ENCODE measurements at regions not wholly inside any gene's neighbourhood (a gene's known extent, or its start where the extent isn't known, plus 50 kb on each side); places are given as distances from the start of the nearest gene placed in this dataset.

DNA sequence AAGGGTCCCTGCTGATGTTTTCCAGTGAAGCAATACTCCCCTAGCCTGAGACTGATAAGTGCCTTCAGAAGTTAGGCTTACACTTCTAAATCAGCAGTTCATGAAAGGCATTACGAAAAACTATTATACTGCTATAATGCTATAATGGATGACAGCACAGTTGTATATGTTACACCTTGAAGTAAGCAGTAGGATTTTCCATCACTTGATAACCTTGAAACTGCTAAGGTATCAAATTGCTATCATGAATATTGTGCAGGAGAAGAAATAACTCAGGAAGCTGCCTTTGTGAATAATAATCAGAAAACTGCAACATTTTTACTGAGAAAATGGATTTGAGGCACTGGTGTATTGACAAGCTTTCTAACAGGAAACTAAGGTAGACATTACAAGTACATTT lies 142.3 kb downstream of the HNMT start:
- no peak for DNase-seq

GRCh38 chr2:138107288-138107687 lies 143.0 kb downstream of the HNMT start:
- DNase-seq, result no peak

GRCh38 chr2:138110453-138111083 lies 146.3 kb downstream of the HNMT start:
- no peak for DNase-seq

GRCh38 chr2:138112536-138112935 lies 148.3 kb downstream of the HNMT start:
- no peak for DNase-seq

DNA sequence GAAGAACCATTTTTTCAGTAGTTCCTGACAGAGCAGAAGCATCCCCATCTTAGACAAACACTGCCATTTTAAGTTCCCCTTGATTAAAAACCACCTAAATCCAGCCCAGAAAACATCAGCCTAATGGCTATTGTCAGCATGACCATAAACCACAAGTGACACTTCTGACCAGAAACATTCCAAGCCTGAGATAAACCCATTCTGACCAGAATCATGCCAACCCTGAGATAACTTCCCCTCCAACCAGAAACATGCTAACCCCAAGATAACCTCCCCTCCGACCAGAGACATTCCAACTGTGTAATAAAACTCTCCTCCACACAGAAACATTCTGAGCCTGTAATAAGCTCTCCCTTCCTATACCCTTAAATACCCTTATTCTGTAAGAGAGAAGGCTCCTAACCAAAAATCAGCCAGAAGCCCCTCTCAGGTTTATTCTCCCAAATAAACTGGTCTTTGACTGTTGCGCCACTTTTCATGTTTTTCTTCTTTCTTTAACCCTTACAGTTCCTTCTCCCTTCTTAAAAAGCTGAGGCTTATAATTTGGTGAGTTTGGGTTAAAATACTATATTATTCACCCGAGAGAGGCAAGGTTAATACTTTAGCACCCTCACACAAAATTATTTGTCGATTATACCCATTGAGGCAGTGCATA lies 149.7 kb downstream of the HNMT start:
- no peak for DNase-seq

DNA sequence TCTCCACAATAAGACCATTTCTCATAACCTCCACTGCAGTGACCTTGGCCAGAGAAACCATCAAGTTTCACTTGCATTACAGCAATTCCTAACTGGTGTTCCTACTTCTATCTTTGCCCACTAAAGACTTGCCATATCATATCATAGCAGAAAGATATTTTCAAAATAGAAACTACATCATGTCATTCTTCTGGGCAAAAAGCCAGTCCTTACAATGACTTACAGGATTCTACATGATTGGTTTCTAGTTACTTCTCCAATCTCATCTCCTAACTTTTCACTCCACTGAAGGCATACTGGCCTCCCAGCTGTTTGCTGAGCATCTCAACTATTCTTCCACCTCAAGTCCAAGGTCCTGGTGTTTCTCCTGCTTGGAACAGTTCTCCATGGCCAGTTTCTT lies 151.4 kb downstream of the HNMT start:
- DNase-seq, result peak; percentile 23

DNA sequence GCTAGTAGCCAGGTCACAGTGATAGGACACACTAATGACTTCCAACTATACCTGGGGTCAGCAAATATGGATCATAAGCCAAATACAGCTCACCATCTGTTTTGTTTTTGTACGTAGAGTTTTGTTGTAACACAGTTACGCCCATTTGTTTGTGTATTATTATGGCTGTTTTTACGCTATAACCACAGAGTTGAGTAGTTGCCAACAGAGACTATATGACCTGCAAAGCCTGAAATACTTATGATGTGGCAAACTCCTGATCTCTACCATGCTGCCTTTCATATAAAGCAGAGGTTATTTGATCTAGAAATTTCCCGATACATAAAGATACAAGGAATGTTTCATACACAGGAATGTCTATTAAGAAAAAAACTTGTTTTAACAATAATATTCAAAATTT lies 152.2 kb downstream of the HNMT start:
- DNase-seq, result no peak

GRCh38 chr2:138121666-138122661 lies 157.7 kb downstream of the HNMT start:
- no peak for DNase-seq

- no peak for DNase-seq
These were observed 158.6 kb downstream of the HNMT start for GRCh38 chr2:138122891-138123290.

- no peak for DNase-seq
These were observed 159.5 kb downstream of the HNMT start for GRCh38 chr2:138123741-138124140.

GRCh38 chr2:138124521-138124920 lies 160.2 kb downstream of the HNMT start:
- no peak for DNase-seq

DNA sequence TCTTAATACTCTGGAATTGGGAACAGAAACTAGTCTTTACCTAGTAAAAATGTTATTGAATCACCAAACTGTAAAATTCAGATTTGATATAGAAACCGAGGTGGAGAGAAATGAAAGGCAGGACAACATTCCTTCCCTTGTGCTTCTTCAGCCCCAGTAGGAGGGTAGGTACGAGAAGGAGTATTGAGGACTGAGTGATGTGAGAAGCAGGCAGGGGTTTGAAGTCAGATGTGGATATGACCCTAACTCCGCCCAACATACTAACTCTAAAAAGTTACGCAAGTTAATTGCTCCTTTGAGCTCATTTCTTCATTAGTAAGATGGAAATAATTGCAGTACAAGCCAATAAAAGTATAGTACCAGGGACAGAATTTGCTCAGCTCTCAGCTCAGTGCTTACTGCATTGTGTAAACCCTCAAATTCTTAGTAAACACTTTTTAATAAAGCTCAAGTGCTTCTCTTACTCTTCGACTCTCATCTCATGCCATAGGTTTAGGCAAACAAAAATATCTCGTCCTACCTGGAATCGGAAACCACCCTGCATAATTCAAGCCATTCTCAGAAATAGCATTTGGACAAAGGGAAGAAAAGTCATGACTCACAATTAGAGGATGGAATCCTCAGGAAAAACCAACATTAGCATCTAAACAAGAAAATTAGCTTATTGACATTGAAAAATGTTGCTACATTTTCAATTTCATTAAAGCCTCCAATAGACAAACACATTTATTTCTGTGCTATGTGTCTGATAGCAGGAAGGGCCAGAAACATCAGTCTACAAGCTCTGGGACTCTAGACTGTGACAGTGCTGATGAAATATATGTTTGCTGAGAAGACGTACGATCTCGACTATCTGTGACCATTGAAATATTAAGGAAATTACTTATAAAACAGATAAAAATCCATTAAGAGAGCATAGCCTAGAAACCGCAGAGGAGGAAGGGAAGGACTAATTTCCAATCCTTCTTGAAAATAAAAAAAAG lies 161.3 kb downstream of the HNMT start:
- DNase-seq, result no peak

GRCh38 chr2:138132108-138132507 lies 167.8 kb downstream of the HNMT start:
- no peak for DNase-seq

GRCh38 chr2:138137949-138138348 lies 173.7 kb downstream of the HNMT start:
- DNase-seq, result peak; percentile 16

DNA sequence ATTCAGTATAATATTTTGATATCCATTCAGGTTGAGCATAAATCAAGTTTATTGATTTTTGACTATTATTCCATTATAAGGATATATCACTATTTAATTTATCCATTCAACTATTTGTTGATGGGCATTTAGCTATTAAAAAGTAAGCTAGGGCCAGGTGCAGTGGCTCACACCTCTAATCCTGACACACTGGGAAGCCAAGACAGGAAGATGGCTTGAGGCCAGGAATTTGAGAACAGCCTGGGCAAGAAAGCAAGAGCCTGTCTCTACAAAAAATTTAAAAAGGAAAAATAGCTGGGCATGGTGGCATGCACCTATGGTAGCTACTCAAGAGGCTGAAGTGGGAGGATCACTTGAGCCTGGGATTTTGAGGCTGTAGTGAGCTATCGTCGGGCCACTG lies 183.5 kb downstream of the HNMT start:
- DNase-seq, result no peak

DNA sequence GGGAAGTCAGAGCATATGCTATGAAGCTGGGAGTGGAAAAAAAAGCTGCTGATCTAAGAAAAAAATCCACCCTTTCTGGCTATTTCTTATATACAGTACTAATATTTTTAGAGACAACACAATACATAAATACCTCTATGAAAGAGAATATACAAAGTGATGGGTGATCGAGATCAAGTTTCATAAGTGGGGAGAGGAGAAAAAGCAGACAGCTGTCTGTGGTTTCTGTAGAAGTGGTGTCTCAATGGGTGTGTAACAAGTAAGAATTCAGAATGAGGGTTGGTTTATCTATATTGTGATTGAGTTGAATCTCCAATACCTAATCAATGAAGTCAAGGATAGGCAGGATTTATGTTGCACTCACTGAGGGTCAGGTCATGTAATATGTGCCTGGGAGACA lies 191.0 kb downstream of the HNMT start:
- DNase-seq, result no peak

GRCh38 chr2:138157372-138157771 lies 193.1 kb downstream of the HNMT start:
- no peak for DNase-seq

DNA sequence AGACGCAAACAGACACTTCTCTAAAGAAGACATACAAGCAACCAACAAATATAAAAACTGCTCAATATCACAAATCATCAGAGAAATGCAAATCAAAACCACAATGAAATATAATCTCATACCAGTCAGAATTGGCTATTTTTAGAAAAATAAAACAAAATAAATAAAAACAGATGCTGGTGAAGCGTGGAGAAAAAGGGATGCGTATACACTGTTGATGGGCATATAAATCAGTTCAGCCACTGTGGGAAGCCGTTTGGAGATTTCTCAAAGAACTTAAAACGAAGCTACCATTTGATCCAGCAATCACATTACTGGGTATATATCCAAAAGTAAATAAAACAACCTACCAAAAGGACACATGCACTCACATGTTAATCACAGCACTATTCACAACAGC lies 206.2 kb downstream of the HNMT start:
- no peak for DNase-seq

DNA sequence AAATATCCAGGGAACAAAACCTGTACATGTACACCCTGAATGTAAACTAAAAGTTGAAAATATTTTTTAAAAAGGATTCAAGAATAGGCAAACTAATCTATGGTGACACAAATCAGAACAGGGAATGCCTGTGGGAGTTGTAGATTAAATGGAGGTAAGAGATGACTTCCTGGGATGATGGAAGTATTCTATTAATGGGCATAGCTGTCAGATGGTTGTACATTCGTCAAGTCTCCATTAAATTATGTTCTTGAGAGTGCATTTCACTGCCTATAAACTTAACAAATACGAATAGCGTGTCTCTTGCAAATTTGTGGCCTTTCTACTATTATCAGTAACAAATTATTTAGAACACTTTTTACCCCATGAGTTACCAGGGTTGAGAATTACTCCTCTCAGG lies 207.0 kb downstream of the HNMT start:
- no peak for DNase-seq

- no peak for DNase-seq
These were observed 210.8 kb downstream of the HNMT start for GRCh38 chr2:138175066-138175465.

DNA sequence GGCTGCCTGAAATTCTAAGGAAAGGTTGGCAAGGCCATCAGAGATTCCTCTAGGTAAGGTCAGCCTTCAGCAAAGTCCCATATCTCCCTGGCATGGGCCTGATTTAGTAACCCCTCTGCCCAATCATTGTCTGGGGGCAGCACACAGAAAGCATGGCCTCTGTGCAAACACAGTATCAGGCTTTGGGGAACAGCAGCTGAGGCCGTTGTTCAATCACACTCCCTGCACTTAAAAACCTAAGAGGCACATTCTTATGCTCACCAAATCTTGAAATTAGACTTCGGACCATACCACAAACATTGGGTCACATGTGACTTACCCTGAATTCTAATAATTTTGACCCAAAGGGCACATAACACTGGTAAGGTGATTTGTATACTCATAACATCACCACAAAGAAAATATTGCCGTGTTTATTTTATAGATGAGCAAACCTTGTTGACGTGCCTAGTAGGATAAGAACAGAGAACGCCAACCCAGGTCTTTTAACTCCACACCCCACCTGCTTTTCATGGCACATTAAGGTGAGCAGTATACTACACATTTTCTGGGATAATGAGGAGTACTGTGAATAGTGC lies 212.7 kb downstream of the HNMT start:
- DNase-seq, result no peak

- DNase-seq, result no peak
These were observed 213.4 kb downstream of the HNMT start for GRCh38 chr2:138177693-138178092.
